Left cardiac atrium (tissue), 4 donors: ENCODE measurements at regions not wholly inside any gene's neighbourhood (a gene's known extent, or its start where the extent isn't known, plus 50 kb on each side); places are given as distances from the start of the nearest gene placed in this dataset.

Experiments
- ATAC-seq, 2 donors: fragments of 200-7000 bp; cut with Tn5 transposase; one replicate each; pipeline ENCODE4 v1.9.1; 2020; ENCODE audit warnings: mild to moderate bottlenecking in 2 of 2, moderate library complexity in 2 of 2
- DNase-seq: peaks from one replicate; pipeline ENCODE4 v3.0.0-alpha.2; 2020
- intact Hi-C, 2 donors: fragments of 100-400 bp; cut with DNase I; formaldehyde crosslinking; loops; one replicate each; pipeline versions ENCODE4 v1.14.1 to v1.15.1; 2022 to 2023
- donor health status: DM: no; HTN: yes; CAD: no.
- donor health status: DM: no; HTN: yes; CAD: no; lungs with severe emphysema.
- donor health status: DM: yes; HTN: yes; CAD: no.
- donor health status: Dilated cardiomyopathy.

DNA sequence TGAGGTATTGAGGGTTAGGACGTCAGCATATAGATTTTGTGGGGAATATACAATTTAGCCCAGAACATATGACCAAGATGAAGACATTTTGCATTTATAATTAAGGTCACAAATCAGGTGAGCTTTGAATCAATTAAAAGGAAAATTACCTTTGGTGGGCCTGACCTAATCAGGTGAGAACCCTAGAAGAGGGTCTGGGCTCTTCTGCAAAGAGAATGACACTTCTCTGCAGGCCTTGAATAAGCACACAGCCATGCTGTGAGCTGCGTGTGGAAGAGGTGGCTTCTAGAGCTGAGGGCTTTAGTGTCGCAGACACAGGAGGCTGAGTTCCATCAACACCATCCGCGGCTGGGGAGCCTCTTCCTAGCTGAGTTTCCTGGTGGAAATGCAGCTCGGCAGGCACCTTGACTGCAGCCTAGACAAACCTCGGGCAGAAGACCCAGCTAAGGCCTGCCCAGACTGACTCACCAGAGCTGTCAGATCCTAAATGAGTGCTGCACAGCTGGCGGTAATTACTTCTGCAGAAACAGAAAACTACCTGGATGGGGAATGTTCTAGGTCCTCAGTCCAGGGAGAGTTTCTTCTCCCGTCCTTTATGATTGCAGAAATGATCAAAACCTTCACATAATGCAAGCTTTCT is 287.5 kb upstream of the IRX1 start:
- no peak for DNase-seq
- intact Hi-C loops, result no loop called here
- no peak for ATAC-seq

DNA sequence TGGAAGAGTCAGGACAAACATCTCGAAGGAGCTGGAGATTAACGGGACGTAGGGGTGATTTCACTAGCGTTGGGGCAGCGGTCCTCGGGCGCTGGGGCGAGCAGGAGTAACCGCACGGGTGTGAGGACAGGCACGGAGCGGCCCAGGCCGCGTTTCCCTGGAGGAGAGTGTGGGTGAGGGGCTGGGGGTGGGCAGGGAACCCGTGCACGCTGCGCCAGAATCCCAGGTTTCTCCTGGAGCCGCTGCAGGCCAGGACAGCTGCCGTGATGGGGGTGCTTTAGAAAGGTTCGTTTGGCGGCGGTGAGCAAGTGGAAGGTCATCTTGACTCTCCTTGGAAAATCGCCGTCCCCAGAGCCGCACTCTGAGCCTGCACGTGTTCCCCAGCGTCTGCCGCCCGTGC is 290.2 kb upstream of the IRX1 start:
- DNase-seq (no peak), ATAC-seq (no peak)
- intact Hi-C loops, result no loop called here

DNA sequence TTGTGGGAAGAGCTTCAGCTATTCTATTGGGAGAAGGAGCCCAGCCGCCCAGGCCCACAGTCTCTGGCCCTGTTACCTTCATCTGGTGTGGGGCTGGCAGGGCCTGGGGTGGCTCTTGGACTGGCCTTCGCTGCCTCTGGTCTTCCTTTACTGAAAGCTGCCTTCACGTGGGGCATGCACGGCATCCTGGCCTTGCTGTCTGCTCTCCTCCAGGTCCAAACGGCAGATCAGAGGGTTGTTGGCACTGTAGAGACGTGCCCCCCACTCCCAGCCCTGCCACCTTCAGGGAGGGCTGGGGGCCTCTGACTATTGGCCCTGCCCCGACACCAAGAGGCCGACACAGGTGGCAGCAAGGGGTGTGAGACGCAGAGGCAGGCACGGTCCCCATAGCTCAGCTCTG is 291.3 kb upstream of the IRX1 start:
- intact Hi-C loops, result no loop called here
- ATAC-seq, result no peak
- no peak for DNase-seq

DNA sequence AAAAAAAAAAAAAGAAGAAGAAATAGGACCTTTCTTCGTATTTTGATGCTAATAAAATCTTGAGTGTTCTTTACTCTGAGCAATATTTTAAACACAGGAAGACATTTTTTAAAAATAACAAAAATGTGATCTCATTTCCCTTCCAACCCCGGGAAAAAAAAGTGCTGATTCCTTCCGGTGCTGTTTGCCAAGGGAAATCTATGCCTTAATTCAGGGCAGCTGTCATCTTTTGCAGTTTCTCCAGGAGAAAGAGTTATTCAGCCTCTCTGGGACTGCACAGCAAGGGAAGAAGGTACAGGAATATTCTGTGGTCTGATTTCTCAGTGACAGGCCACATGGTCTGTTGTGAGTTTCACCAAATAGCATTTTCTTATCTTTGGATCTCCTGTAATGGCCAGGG is 291.9 kb upstream of the IRX1 start:
- intact Hi-C loops, result no loop called here
- ATAC-seq, result no peak
- no peak for DNase-seq

DNA sequence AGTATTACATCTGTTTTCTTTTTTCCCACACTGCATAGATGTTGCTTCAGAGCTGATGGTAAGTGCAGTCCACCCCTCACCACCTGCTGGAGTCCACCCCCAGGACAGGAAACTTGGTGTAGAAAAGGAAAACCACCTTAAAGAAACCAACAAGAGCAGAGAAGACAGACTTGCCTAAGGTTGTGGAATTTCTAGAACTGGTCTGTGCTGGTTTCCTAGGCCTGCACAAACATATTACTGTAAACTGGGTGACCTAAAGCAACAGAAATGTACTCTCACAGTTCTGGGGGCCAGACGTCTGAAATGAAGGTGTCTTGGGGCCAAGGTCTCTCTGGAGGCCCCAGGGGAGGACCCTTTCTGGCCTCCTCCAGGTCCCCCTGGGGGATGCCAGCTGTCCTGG is 293.4 kb upstream of the IRX1 start:
- intact Hi-C loops, result no loop called here
- DNase-seq (no peak), ATAC-seq (no peak)

DNA sequence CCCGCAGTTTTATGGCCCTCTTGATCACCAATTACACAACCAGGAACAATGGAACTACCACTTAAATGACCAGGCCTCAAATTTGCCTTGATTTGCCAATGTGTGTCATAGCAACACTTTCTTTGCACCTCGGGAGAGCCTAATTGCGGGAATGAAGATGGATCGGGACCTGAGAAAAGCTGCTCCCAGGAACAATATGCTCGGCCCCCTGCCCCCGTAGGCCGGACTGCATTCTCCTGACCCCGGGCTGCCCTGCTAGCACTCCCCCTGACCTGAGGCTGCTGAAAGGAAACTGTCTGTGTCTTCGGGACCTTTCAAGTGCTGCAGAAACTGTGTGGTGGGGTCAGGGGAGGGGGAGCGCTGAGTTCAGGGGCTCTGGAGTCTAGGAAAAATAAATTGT is 294.3 kb upstream of the IRX1 start:
- intact Hi-C loops, result no loop called here
- ATAC-seq (no peak), DNase-seq (no peak)

DNA sequence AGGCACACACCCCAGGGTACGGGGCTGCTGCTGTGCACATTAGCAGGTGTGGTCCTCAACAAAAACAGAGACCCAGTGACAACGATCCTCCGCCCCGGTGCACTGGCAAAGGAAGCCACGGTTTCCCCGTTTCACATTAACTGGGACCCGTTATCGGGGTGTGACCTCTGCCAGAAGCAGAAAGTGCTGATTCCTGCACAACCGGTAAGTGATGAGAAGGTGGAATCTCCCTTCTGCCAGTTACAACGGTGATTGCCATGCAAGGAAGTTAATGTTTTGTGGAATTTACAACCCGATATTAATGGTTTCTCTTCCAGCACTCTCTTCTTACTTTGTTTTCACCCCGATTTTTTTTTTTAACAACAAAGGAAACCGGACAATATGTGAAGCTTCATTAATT is 294.9 kb upstream of the IRX1 start:
- no peak for DNase-seq
- intact Hi-C loops, result no loop called here
- no peak for ATAC-seq

DNA sequence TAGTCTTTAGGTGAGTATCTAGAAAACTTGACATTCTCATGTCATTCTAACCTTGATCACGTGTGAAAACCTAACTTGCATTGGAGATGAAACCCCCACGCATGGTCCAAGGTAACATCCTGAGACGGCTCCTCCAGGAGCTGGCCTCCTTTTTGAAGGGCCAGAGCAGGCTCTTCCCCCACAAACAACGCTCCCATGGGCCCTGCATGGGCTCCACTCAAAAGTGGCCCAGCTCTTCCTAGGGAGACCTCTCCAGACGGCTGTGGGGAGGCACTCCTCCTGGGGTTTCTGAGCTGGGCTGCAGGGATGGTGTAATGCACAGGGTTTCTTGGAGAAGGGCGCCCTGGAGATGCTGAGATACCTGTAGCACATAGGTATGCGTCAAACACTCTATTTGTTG is 296.2 kb upstream of the IRX1 start:
- intact Hi-C loops, result no loop called here
- ATAC-seq, result no peak
- no peak for DNase-seq

DNA sequence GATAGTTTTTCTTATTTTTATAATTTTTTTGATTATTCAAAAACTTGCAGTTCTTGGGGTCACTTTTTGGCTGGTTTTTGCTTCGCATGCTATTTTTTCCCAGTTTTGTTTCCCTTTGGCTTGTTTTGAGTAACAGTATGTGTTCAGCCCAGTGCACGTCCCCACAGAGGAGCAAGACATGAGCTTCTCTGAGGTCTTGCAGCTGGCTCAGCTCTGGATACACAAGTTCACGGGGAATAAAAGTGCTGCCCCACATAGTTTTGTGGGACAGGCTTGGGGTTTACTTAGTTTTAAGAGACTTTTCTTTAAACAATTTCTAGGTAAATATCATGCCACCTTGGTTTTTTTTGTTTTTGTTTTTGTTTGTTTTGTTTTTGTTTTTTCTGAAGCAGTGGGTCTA is 297.8 kb upstream of the IRX1 start:
- no peak for ATAC-seq
- intact Hi-C loops, result no loop called here
- no peak for DNase-seq

DNA sequence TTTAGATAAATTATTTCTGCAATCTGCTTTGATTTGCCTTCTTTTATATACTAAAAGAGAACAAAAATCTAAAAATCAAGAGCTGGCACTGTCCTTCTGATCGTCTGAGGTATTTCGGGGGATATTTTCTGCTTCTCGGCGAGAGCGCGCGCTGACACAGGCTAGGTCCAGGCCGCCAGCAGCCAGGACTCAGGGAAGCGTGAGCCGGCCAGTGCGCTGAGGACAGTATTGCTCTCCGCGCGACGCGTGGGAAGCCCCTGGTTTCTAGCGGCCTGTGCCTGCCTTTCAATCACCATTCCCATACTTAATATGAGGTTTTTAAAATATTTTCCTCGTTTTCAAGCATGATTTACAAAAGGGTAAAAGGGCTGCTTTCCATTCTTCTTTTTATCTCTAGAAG is 307.3 kb upstream of the IRX1 start:
- ATAC-seq (no peak), DNase-seq (no peak)
- intact Hi-C loops, result no loop called here

DNA sequence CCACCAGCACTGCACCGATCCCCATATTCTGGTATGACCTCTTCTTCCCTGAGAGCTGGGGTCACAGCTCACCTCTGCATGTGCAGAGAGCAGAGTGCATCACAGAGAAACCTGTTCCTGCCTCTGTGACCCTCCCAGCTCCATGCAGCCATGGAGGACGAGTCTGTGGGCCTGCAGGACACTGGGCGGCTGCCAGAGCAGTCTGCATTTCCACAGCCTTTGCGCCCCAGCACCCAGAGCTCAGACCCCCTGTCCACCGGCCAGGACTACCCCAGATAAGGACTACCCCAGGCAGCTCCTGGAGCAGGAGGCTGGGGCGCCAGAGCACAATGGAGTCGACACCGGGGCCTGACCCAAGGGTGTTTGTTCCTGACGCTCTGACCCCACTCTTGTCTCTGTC is 308.1 kb upstream of the IRX1 start:
- ATAC-seq, result no peak
- intact Hi-C loops, result no loop called here
- no peak for DNase-seq

DNA sequence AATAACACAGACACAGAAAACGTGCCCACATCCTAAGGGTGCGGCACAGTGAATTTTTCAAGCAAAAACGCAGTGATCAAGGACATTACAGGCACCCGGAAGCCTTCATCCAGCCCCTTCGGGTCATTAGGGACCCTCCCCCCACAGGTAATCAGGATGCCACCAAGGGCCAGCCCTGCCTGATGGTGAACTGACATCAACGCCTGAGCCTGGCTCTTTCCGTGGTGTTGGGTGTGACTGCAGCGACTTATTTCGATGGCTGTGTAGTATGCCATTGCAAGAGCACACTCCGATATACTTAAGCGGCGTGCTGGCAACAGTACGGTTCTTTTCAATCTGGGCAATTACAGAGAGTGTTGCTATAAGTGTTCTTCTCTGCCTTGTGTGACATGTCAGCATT is 310.0 kb upstream of the IRX1 start:
- ATAC-seq (no peak), DNase-seq (no peak)
- intact Hi-C loops, result no loop called here

DNA sequence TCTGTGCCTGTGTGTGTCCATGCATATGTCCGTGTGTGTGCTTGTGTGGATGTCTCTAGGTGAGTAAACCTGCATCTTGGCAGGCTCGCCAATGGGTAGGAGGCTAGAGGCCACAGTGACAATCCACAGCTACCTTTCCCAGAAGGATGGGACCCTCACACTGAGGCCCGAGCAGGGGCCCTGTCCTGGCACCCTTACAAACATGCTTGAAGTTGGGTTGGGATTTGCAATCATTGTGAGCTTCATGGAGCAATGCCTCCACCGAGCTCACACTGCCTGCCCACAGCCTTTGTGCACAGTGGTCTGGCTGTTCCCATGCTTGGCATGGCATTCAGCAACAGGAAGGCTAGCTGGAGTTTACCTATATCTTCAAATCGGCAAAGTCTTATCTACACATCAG is 311.1 kb upstream of the IRX1 start:
- ATAC-seq, result no peak
- no peak for DNase-seq
- intact Hi-C loops, result no loop called here

DNA sequence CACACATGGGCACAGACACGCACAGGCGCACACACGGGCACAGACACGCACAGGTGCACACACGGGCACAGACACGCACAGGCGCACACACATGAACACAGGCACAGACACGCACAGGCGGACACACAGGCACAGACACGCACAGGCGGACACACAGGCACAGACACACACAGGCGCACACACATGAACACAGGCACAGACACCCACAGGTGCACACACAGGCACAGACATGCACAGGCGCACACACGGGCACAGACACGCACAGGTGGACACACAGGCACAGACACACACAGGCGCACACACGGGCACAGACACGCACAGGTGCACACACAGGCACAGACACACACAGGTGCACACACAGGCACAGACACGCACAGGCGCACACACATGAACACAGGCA is 312.8 kb upstream of the IRX1 start:
- DNase-seq, result no peak
- ATAC-seq, result no peak
- intact Hi-C loops, result no loop called here

DNA sequence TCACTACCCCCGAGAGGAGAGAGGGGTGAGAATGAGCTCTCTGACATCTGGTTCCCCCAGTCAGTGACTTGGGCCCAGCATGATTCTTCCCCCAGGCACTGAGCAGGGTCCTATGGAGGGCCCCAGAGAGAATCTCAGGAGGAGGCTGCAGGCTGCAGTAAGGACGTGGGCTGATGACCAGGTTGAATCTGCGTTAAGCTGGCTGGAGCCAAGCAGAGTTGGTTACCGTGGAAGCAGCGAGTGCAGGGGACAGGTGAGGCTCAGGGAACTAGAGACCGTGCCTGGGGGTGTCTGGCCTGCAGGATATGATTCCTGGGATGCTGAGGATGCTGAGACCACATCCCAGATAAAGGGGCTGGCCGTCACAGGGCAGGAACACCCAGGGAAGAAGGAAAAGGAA is 314.3 kb upstream of the IRX1 start:
- intact Hi-C loops, result no loop called here
- DNase-seq (no peak), ATAC-seq (no peak)

DNA sequence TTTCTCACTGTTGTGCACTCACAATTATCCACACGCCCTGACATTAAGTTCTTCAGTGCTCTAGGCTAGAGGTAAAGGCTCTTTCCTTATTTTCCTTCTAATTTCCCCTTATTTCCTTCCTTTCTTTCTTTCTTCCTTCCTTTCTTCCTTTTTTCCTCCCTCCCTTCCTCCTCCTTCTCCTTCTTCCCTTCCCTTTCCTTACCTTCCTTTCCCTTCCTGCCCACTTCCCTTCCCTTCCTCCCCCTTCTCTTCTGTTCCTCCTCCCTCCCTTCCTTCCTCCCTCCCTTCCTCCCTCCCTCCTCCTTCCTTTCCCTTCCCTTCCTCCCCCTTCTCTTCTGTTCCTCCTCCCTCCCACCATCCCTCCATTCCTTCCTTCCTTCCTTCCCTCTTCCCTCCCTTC is 317.0 kb upstream of the IRX1 start:
- intact Hi-C loops, result no loop called here
- DNase-seq, result no peak
- ATAC-seq, result no peak

DNA sequence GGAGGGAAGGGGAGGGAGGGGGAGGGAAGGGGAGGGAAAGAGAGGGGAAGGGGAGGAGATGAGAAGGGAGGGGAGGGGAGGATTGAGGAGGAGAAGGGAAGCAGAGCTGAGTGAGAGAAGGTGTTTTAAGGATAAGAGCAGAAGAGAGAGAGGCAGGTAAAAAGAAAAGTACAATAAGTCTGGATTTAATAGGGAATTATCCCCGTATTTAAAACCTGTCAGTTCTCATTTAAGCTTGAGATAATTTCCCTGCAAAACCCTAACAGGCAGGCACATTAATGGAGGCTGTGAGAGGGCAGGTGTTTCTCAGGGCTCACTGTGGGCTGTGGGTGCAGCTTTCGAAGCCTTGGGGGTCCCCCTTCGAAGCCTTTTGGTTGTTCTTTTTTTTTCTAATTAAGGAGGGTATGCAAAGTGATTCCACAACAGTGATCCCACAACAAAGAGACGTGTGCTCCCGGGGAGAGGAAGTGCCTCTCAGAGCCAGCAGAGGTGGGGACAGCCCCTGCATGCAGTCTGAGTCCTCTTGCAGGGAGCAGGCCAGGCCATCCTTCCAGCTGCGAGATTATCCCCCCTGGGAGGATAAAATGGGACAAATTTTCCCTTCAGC is 317.9 kb upstream of the IRX1 start:
- ATAC-seq, result no peak
- intact Hi-C loops, result no loop called here
- no peak for DNase-seq

DNA sequence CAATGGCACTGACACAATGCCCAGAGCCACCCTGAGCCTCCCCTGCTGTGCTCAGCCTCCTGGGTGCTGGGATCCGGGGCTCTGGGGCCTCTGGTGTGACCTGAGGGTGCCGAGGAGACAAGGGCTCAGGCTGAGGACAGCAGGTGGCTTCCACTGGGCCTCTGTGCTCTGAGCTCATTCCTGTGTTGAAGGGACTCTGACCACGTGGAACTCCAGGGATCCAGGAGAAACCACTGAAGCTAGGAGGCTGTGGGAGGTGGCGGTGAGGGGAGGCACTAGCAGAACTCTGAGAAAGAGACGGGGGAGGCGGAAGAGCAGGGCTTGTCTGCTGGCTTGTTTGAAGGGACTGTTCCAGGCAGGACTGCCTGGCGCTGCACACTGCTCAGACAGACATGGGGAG is 318.7 kb upstream of the IRX1 start:
- intact Hi-C loops, result no loop called here
- no peak for ATAC-seq
- no peak for DNase-seq

DNA sequence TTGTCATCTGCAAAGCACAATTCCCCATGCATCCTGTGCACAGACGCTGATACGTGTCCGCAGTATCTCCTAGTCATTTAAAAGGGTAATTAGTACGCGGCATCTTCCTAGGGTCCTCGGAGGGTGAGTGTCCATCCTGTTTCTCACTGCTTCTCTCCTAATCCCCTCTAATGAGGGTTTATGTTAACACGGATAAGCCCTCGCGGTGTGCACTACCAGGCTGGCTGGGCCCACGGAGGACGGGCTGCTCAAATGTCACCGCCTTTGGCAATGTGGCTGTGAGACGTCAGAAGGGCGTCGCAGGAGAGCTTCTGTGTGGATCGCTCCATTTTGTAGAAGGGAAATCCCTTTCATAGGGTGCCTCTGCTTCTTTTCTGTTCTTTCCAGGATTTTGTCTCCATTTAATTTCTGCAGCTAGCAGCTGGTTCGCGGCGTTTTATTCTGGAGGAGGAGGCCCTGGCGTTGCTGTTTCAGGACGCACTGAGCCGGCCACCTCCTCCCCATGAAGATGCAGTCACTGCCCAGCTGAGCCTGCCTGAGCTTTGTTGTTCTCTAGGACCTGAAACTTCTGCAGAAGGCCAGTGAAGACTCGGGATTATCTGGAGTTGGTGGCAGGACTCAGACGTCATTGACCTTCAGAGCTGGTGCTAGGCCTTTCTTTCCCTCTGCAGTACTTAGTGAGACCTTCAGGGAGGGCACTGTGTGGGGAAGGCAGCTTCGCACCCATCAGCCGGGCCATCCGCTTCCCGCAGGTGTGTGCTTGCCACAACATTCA is 326.1 kb upstream of the IRX1 start:
- DNase-seq (no peak), ATAC-seq (no peak)
- intact Hi-C loops, result no loop called here

DNA sequence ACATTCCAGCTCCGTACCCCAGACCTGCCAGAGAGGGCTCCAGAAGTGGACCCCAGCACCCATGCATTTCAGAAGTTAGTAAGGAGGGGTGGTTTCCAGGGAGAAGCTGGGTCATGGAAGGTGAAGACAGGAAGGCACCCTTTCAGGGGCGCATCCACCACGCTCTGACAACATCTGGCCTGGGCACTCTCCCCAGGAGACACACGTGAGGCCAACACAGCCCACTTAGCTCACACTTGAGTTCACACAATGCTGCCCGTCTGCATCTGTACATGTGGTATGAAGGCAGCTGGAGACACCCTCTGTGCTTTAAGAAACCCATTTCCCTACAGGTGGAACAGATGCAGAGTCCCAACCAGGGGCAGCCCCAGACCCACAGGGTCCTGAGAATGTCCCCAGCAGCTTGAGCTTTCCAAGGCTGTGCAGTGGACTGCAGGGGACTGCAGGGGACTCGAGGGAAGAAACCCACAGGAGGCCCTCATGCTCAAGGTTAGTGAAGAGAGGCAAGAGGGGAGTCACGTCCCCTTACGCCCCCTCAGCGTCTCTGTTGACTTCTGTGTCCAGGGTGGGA is 326.8 kb upstream of the IRX1 start:
- ATAC-seq (no peak), DNase-seq (no peak)
- intact Hi-C loops, result no loop called here

DNA sequence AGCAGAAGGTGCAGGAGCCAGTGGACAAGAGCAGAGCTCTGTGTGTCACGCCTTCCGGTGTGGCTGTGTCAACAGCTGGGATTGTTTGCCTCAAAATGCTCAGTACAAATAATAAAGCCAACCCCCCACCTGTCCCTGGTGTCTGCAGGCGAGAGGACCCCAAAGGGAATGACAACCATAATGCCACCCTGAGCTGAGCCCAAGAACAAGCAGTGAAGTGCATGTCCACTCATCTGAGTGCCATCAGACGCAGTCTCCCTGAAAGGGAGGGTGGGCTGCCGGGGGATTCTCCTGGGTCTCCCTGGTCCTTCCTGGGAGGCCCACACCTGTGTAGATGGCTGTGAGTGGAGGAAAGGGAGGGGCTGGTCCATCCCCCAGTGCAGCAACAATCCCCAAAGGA is 328.8 kb upstream of the IRX1 start:
- ATAC-seq (no peak), DNase-seq (no peak)
- intact Hi-C loops, result no loop called here
